ENCODE measurements at regions not wholly inside any gene's neighbourhood (a gene's known extent, or its start where the extent isn't known, plus 50 kb on each side); places are given as distances from the start of the nearest gene placed in this dataset.
A peak's percentile ranks its signal among the peaks of the same experiment; 100 is the strongest.
"Not testable (repeated sequence)": the region's sequence is repeated elsewhere in the genome, so short reads cannot be mapped to it uniquely, and the experiment has no call there.

DNA sequence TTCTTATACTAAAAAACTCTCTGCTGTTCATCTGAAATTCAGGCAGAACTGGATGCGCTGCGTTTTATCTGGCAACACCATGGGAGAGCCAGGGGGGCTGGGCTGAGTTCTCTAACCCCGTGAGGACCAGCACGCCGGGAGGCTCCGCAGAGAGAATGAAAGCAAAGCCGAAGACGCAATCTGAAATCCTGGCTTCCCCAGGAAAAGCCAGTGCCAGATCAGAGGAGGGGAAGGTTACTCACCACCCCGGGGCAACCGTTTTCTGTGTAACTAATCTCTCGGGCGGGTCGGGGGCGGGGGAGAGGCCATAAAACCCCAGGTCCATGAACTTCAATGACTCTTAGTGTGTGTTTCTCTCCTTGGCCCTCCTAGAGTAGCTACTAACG lies 99.4 kb downstream of the SHANK2 start:
- DNase-seq (ENCODE audit: low spot score) (no peak), FAIRE-seq (peak; percentile 35)

GRCh38 chr11:71152312-71153004 lies 99.9 kb downstream of the SHANK2 start:
- FAIRE-seq; DNase-seq (ENCODE audit: low spot score): not testable (repeated sequence)

- no peak for FAIRE-seq
- DNase-seq (ENCODE audit: low spot score) = no peak
Observed at GRCh38 chr11:71151561-71151960, 100.8 kb downstream of the SHANK2 start.

DNA sequence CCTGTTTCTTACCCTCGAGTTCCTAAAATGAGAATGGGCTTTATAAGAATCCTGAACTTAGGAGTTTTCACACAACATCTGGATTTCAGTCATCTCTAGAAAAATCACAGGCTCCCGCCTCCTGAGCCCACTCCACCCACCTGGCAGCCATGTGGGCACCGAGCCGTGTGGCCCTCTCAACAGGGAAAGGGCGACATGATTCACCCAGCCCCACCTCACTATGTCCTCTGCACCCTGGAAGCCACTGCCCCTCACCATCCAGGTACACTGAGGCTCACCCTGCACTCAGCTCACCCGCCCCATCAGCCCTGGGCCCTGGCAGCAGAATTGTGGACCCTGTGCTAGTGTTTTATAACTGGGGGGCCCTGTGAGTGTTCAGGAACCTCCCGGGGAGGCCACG lies 101.5 kb downstream of the SHANK2 start:
- DNase-seq (ENCODE audit: low spot score) (no peak), FAIRE-seq (no peak)

DNA sequence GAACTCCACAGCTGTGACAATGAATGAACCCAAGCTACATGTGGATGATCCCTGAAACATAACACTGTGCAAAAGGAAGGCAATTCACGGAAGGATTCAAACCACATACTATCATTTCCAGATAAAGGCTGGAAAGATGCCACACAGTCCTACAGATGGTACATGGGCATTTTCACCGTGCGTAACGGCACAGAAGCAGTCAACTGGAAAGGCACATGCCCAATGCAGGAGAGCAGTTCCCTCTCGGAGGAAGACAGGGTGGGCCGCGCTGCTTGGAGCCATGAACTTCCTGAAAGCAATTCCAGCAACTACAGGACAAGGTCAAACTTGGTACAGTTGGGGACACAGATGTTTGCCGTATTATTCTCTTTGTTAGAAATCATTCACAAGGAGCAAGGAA lies 103.7 kb downstream of the SHANK2 start:
- FAIRE-seq (peak; percentile 48), DNase-seq (ENCODE audit: low spot score) (no peak)

DNA sequence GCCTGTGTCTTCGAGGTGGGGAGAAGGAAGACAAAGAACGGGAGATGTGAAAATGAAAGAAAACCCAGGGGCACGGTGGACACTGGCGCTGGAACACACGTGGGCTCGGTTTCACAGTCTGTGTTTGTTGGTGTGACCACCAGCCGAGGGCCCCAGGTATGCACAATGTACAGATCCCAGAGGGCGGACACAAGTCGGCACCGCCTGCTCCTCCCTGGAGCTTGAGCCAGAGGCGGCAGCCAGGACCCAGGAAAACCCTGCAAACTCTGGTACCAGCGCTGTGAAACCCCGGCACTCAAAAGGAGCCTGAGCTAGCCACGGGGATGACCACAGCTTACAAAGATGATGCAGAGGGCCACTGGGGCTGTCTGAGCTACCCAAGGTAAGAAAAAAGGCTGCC lies 105.0 kb downstream of the SHANK2 start:
- no peak for DNase-seq (ENCODE audit: low spot score)
- FAIRE-seq = no peak

DNA sequence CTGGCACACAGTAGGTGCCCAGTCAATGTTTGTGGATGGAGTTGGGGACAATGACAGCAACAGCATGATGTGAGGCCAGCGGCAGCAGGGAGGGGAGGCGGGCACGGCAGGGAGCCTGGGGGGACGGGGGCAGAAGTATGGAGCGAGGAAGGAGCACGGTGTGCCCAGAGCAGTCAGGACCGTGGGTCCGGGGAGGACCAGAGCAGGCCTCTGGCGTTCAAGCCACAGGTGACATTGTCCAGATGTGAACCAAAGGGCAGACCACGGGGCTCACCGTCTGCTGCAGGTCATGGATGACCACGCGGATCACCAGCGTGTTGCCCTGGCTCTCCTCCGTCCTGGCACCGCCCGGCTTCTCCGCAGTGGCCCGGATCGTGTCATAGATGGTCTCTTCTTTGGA lies 105.5 kb downstream of the SHANK2 start:
- DNase-seq (ENCODE audit: low spot score) (no peak), FAIRE-seq (no peak)

DNA sequence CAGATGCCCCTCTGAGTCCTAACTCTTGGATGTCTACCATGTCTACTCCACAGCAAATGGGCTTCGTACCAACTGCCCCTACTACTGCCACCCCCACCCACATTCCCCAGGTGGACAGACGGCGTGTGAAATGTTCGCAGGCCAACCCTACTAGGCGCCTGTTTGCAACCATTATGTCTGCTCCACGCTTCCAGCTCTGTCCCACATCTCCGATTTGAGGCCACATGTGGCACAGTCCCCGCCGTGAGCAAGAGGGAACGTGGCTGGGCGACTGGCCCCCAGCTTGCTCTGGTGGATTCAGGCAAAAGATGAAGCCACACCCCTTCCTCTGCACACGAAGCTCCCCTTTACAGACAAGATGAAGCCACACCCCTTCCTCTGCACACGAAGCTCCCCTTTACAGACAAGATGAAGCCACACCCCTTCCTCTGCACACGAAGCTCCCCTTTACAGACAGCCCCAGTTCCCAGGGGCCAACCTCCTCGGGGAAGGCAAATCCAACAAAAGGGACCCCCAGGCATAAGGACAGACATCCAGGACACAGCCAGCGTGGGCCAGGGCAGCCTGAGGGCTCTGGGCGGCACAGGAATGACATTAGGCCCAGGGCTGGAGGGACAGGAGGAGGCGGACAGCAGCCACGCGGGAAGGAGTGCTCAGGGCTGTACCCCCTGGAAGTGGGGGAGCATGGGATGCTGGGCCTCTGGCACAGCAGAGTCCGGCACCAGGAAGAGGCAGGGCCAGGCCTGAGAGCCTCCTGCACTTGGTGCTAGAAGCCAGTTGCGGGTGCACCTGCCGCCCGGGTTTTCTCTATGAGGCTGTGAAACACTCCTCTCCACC lies 106.2 kb downstream of the SHANK2 start:
- DNase-seq (ENCODE audit: low spot score) (no peak), FAIRE-seq (peak; percentile 44)

GRCh38 chr11:71145368-71145767 lies 107.0 kb downstream of the SHANK2 start:
- no peak for DNase-seq (ENCODE audit: low spot score)
- FAIRE-seq = no peak

- FAIRE-seq (no peak), DNase-seq (ENCODE audit: low spot score) (no peak)
Observed at GRCh38 chr11:71144736-71145135, 107.6 kb downstream of the SHANK2 start.

GRCh38 chr11:71144010-71144409 lies 108.4 kb downstream of the SHANK2 start:
- DNase-seq (ENCODE audit: low spot score) (no peak), FAIRE-seq (no peak)

DNA sequence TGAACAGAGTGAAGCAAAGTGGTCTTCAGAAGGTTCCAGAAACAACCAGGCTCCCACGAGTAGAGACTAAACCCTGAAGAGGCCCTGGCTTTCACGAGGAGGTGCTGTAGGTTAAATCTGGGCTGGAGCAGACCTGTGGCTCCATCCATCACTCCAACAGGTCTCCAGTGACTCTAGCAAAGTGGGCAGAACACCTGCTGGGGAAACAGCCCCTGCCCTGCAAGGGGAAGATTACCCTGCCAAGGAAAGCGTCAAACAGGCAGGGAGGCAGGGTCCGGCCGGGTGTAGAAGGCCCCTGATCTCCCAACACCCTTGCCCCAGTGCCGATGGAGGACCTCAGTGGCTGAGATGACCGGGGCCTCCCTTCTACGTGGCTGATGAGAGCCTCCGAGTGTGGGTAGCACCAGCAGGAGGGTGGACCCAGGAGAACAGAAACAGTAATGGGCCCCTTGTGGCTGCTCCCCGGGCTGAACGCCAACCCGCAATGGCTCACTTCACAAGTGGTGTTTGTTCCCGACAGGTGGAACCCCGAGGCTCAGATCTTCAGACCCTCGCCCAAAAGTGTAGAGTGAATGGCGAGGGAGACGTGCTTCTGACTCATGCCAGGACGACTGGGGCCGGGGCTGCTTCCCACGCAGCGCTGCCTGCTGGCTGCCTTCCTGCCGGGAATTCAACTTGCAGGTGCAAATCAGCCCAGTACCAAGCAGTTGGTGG lies 112.0 kb downstream of the SHANK2 start:
- FAIRE-seq = no peak
- peak; percentile 55 for DNase-seq (ENCODE audit: low spot score)

GRCh38 chr11:71139516-71140205 lies 112.7 kb downstream of the SHANK2 start:
- DNase-seq (ENCODE audit: low spot score) (peak; percentile 56), FAIRE-seq (no peak)

- no peak for DNase-seq (ENCODE audit: low spot score)
- FAIRE-seq = no peak
Observed at GRCh38 chr11:71138737-71139425, 113.5 kb downstream of the SHANK2 start.

DNA sequence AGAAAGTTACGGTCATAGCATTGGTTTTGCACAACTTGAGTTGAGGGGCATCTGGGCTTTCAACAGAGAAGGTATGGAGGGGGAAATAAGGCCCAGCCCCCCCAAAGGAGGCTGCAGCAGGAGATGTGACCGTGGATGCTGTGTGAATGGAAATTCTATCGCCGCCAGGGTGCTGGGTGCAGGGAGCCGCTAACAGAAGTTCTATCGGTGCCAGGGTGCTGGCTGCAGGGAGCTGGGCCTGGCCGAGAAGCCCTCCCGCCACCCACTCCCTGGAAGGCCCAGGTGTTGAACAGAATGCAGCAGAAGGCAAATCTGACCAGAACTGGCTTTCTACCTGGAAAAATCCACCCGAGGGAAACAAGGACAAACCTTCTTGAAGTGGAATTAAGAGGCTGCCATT lies 115.0 kb downstream of the SHANK2 start:
- no peak for DNase-seq (ENCODE audit: low spot score)
- no peak for FAIRE-seq

- DNase-seq (ENCODE audit: low spot score) = no peak
- no peak for FAIRE-seq
Observed at GRCh38 chr11:71136095-71136845, 116.1 kb downstream of the SHANK2 start.

GRCh38 chr11:71135112-71135511 lies 117.3 kb downstream of the SHANK2 start:
- DNase-seq (ENCODE audit: low spot score) (no peak), FAIRE-seq (no peak)

GRCh38 chr11:71133946-71134345 lies 118.4 kb downstream of the SHANK2 start:
- FAIRE-seq (no peak), DNase-seq (ENCODE audit: low spot score) (no peak)

DNA sequence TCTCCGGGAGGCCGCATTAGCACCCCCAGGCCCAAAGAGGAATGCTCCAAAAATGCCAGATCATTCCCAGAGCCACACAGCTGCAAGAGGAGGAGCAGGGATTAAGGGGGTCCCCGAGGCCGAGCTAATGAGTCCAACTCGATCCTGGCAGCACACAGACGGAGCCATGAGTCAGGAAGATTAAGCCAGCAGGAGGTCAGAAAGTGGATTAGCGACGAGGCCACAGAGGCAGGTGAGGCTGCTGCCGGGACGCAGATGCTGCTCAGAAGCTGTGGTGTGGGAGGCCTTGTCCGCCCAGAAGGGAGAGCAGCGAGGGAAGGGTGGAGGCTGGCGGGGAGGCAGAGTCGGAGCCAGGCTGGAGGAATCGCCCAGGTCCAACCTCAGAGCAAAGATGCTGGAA lies 120.5 kb downstream of the SHANK2 start:
- DNase-seq (ENCODE audit: low spot score) = no peak
- FAIRE-seq = no peak

DNA sequence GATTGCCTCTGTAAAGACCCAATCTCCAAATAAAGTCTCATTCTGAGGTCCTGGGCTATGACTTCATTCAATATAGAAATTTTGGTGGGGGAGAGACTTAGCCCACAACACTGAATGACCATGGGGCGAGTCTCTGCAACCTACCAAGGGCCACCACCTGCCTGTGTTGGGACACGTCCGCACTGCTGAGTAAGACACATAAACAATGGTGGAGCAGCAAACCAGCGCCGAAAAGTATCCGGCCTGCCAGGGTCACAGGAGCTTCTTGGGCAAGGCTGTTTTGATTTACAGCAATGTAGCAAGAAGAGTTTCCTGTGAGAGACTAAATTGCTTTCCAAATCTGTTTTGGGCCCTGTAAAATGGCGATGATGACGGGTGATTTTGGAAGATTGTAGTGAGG lies 122.3 kb downstream of the SHANK2 start:
- peak; percentile 40 for DNase-seq (ENCODE audit: low spot score)
- no peak for FAIRE-seq

Data from urothelium cell line (cell line).